Neural progenitor cell (in vitro differentiated cells): ENCODE measurements at regions not wholly inside any gene's neighbourhood (a gene's known extent, or its start where the extent isn't known, plus 50 kb on each side); places are given as distances from the start of the nearest gene placed in this dataset.
"Not testable (repeated sequence)": the region's sequence is repeated elsewhere in the genome, so short reads cannot be mapped to it uniquely, and the experiment has no call there.

Source experiments
- DNase-seq: peaks from one replicate; pipeline ENCODE4 v3.0.0-alpha.2; 2016; ENCODE audit warnings: low spot score
- H2AFZ ChIP-seq: fragments of 200-600 bp; sonication (generic); replicated peaks from 2 replicates; pipeline ENCODE4 v1.6.1; 2016; ENCODE audit warnings: antibody characterized with exemption
- H3F3A ChIP-seq: fragments of 200-600 bp; sonication (generic); 2 replicates; pipeline ENCODE4 v1.6.1; 2016; ENCODE audit warnings: antibody characterized with exemption, low read depth
- H3K27ac ChIP-seq: fragments of 200-600 bp; sonication (generic); 2 replicates; pipeline ENCODE4 v1.5.1; 2016; ENCODE audit warnings: mild to moderate bottlenecking
- H3K27me3 ChIP-seq: fragments of 200-600 bp; sonication (generic); 2 replicates; pipeline ENCODE4 v1.6.1; 2016; ENCODE audit warnings: mild to moderate bottlenecking, moderate library complexity
- H3K36me3 ChIP-seq: fragments of 200-600 bp; sonication (generic); 2 replicates; pipeline ENCODE4 v1.5.1; 2016
- H3K4me1 ChIP-seq: fragments of 200-600 bp; sonication (generic); 2 replicates; pipeline ENCODE4 v1.6.1; 2016; ENCODE audit warnings: mixed run types
- H3K4me2 ChIP-seq: fragments of 200-600 bp; sonication (generic); 2 replicates; pipeline ENCODE4 v1.6.1; 2016
- H3K4me3 ChIP-seq: fragments of 200-600 bp; sonication (generic); 2 replicates; pipeline ENCODE4 v1.5.1; 2016
- H3K79me2 ChIP-seq: fragments of 200-600 bp; sonication (generic); 2 replicates; pipeline ENCODE4 v1.6.1; 2016; ENCODE audit warnings: low read depth
- H3K9ac ChIP-seq: fragments of 200-600 bp; sonication (generic); 2 replicates; pipeline ENCODE4 v1.6.1; 2016
- H3K9me3 ChIP-seq: fragments of 200-600 bp; sonication (generic); 2 replicates; pipeline ENCODE4 v1.5.1; 2016; ENCODE audit warnings: low read depth
- H4K20me1 ChIP-seq: fragments of 200-600 bp; sonication (generic); 2 replicates; pipeline ENCODE4 v1.6.1; 2016; ENCODE audit warnings: low read depth
- H3K27ac Mint-ChIP-seq: 3 replicates; pipeline ENCODE4 v1.8.0; 2021; ENCODE audit warnings: mixed read lengths
- H3K27me3 Mint-ChIP-seq: 2 replicates; pipeline ENCODE4 v1.8.0; 2022; ENCODE audit warnings: low read depth, mild to moderate bottlenecking, inconsistent platforms, moderate library complexity, mixed read lengths; ENCODE audit not compliant: insufficient read depth
- H3K36me3 Mint-ChIP-seq: 3 replicates; pipeline ENCODE4 v1.8.0; 2021; ENCODE audit warnings: mixed read lengths
- H3K4me1 Mint-ChIP-seq: 3 replicates; pipeline ENCODE4 v1.8.0; 2021; ENCODE audit warnings: mixed read lengths
- H3K4me3 Mint-ChIP-seq: 3 replicates; pipeline ENCODE4 v1.8.0; 2021; ENCODE audit warnings: mild to moderate bottlenecking, moderate library complexity, mixed read lengths
- H3K9me3 Mint-ChIP-seq: 3 replicates; pipeline ENCODE4 v1.8.0; 2020; ENCODE audit warnings: mixed read lengths
- CTCF ChIP-seq: fragments of 200-600 bp; sonication (generic); IDR thresholded peaks from 2 replicates; pipeline ENCODE4 v1.5.1; 2017; ENCODE audit warnings: antibody characterized with exemption, mild to moderate bottlenecking
- EZH2 ChIP-seq: fragments of 200-600 bp; sonication (generic); IDR thresholded peaks from 2 replicates; pipeline ENCODE4 v1.6.1; 2017; ENCODE audit warnings: antibody characterized with exemption, mild to moderate bottlenecking, moderate library complexity
- EZH2phosphoT487 ChIP-seq: fragments of 200-600 bp; sonication (generic); IDR thresholded peaks from 2 replicates; pipeline ENCODE4 v1.6.1; 2017; ENCODE audit warnings: antibody characterized with exemption

- Mint-ChIP-seq H3K4me3 (no peak overlapping the region), H3K27ac (no peak overlapping the region), H3K4me1 (no peaks in the 10 kb centered on the region), H3K9me3 (peaks cover 3% of the 10 kb centered on the region), H3K27me3 (no peaks in the 10 kb centered on the region), H3K36me3 (no peaks in the 10 kb centered on the region)
- TF ChIP-seq EZH2phosphoT487 (no peak), EZH2 (no peak)
- Histone ChIP-seq H2AFZ (no peak overlapping the region), H3K27me3 (no peaks in the 10 kb centered on the region), H4K20me1 (no peaks in the 10 kb centered on the region), H3K27ac (no peak overlapping the region), H3K9ac (no peak overlapping the region), H3K9me3 (no peaks in the 10 kb centered on the region), H3K4me2 (no peak overlapping the region), H3K36me3 (no peaks in the 10 kb centered on the region), H3K4me1 (no peaks in the 10 kb centered on the region), H3F3A (no peaks in the 10 kb centered on the region), H3K4me3 (no peak overlapping the region), H3K79me2 (no peaks in the 10 kb centered on the region)
- DNase-seq = no peak
Observed at GRCh38 chr4:60913671-60914070, 286.5 kb upstream of the ADGRL3 start.

GRCh38 chr4:60921735-60922134, 278.4 kb upstream of the ADGRL3 start:
- not testable (repeated sequence) for DNase-seq, H3K27me3 Mint-ChIP-seq

GRCh38 chr4:60923075-60923474, 277.1 kb upstream of the ADGRL3 start:
- H3K27ac Mint-ChIP-seq = no peak overlapping the region
- Histone ChIP-seq H3K36me3 (no peaks in the 10 kb centered on the region), H3K79me2 (no peaks in the 10 kb centered on the region), H3K9ac (no peak overlapping the region), H4K20me1 (no peaks in the 10 kb centered on the region), H3K9me3 (no peaks in the 10 kb centered on the region), H3F3A (no peaks in the 10 kb centered on the region), H3K4me2 (no peak overlapping the region), H3K4me1 (peaks cover 6% of the 10 kb centered on the region), H3K27ac (no peak overlapping the region), H2AFZ (peak overlapping the region; percentile 84), H3K4me3 (no peak overlapping the region), H3K27me3 (no peaks in the 10 kb centered on the region)
- no peaks in the 10 kb centered on the region for H3K36me3 Mint-ChIP-seq
- TF ChIP-seq CTCF (no peak), EZH2 (no peak), EZH2phosphoT487 (no peak)
- no peaks in the 10 kb centered on the region for H3K4me1 Mint-ChIP-seq
- H3K4me3 Mint-ChIP-seq = no peak overlapping the region
- DNase-seq = no peak
- H3K9me3 Mint-ChIP-seq = no peaks in the 10 kb centered on the region
- H3K27me3 Mint-ChIP-seq = no peaks in the 10 kb centered on the region

More at GRCh38 chr4:60921735-60922134, 278.4 kb upstream of the ADGRL3 start:
- H3K9me3 ChIP-seq, H4K20me1 ChIP-seq, H3K27ac ChIP-seq, H3F3A ChIP-seq, H3K27ac Mint-ChIP-seq, H3K4me3 ChIP-seq, H3K9ac ChIP-seq, H3K36me3 Mint-ChIP-seq, H3K4me1 Mint-ChIP-seq, H3K79me2 ChIP-seq, H3K4me3 Mint-ChIP-seq, H3K4me2 ChIP-seq, H3K36me3 ChIP-seq, H3K27me3 ChIP-seq, H3K9me3 Mint-ChIP-seq, H3K4me1 ChIP-seq, H2AFZ ChIP-seq: not testable (repeated sequence)

GRCh38 chr4:60926624-60927023, 273.5 kb upstream of the ADGRL3 start:
- Histone ChIP-seq H3K27ac (no peak overlapping the region), H3K4me1 (peaks cover 6% of the 10 kb centered on the region), H3K9ac (no peak overlapping the region), H2AFZ (no peak overlapping the region), H3K9me3 (no peaks in the 10 kb centered on the region), H3K4me2 (no peak overlapping the region), H3K27me3 (no peaks in the 10 kb centered on the region), H3K36me3 (no peaks in the 10 kb centered on the region), H4K20me1 (no peaks in the 10 kb centered on the region), H3K79me2 (no peaks in the 10 kb centered on the region), H3F3A (no peaks in the 10 kb centered on the region), H3K4me3 (no peak overlapping the region)
- TF ChIP-seq EZH2phosphoT487 = no peak
- Mint-ChIP-seq H3K36me3 (no peaks in the 10 kb centered on the region), H3K4me1 (no peaks in the 10 kb centered on the region), H3K4me3 (no peak overlapping the region), H3K27me3 (no peaks in the 10 kb centered on the region), H3K9me3 (no peaks in the 10 kb centered on the region), H3K27ac (no peak overlapping the region)
- no peak for DNase-seq

- TF ChIP-seq CTCF = no peak
- TF ChIP-seq EZH2phosphoT487 = no peak
- TF ChIP-seq EZH2 = no peak
- Histone ChIP-seq H3K27ac (no peak overlapping the region), H3K9me3 (no peaks in the 10 kb centered on the region), H3K27me3 (no peaks in the 10 kb centered on the region), H4K20me1 (no peaks in the 10 kb centered on the region), H3K36me3 (no peaks in the 10 kb centered on the region), H3K4me3 (no peak overlapping the region), H3K9ac (no peak overlapping the region), H3F3A (no peaks in the 10 kb centered on the region), H3K4me2 (no peak overlapping the region), H3K4me1 (no peaks in the 10 kb centered on the region), H3K79me2 (no peaks in the 10 kb centered on the region), H2AFZ (no peak overlapping the region)
- Mint-ChIP-seq H3K9me3 (no peaks in the 10 kb centered on the region), H3K4me1 (no peaks in the 10 kb centered on the region), H3K27ac (no peak overlapping the region), H3K4me3 (no peak overlapping the region), H3K27me3 (no peaks in the 10 kb centered on the region), H3K36me3 (no peaks in the 10 kb centered on the region)
- DNase-seq = no peak
Observed at GRCh38 chr4:60930866-60931265, 269.3 kb upstream of the ADGRL3 start.
